GM23338 (cell line): ENCODE measurements at regions not wholly inside any gene's neighbourhood (a gene's known extent, or its start where the extent isn't known, plus 50 kb on each side); places are given as distances from the start of the nearest gene placed in this dataset.

ENCODE experiments used
- CTCF ChIP-seq, 2 experiments: fragments of 200-600 bp in 1 of 2; sonication (generic) in 1 of 2; conservative IDR thresholded peaks; 2 replicates each; pipeline versions ENCODE4 v1.5.1 to v1.6.1; 2016 to 2017; ENCODE audit warnings: antibody characterized with exemption in 2 of 2, low read depth in 2 of 2, mild to moderate bottlenecking in 2 of 2, moderate library complexity in 1 of 2
- ETS1 ChIP-seq: IDR thresholded peaks from 2 replicates; pipeline ENCODE4 v1.6.1; 2016; ENCODE audit warnings: antibody characterized with exemption
- EZH2phosphoT487 ChIP-seq: fragments of 200-600 bp; sonication (generic); IDR thresholded peaks from one replicate; pipeline ENCODE4 v1.8.1; 2018; ENCODE audit warnings: antibody characterized with exemption; ENCODE audit not compliant: unreplicated experiment
- NANOG ChIP-seq: IDR thresholded peaks from 2 replicates; pipeline ENCODE4 v1.6.1; 2016; ENCODE audit warnings: antibody characterized with exemption, borderline replicate concordance
- POLR2AphosphoS5 ChIP-seq: IDR thresholded peaks from 2 replicates; pipeline ENCODE4 v1.6.1; 2016; ENCODE audit warnings: antibody characterized with exemption, low read depth
- STAT1 ChIP-seq: IDR thresholded peaks from one replicate; pipeline ENCODE4 v1.6.1; 2016; ENCODE audit warnings: antibody characterized with exemption; ENCODE audit not compliant: unreplicated experiment
- ZNF114 ChIP-seq: fragments of 250-450 bp; sonication (Bioruptor Pico); IDR thresholded peaks from 2 replicates; pipeline ENCODE4 v1.5.0; 2020; ENCODE audit warnings: mild to moderate bottlenecking, moderate library complexity
- ZNF331 ChIP-seq: fragments of 250-450 bp; sonication (Bioruptor Pico); IDR thresholded peaks from 2 replicates; pipeline ENCODE4 v1.5.0; 2020; ENCODE audit warnings: low read depth, mild to moderate bottlenecking, moderate library complexity
- ZNF462 ChIP-seq: fragments of 250-450 bp; sonication (Bioruptor Pico); IDR thresholded peaks from 2 replicates; pipeline ENCODE4 v1.5.0; 2020; ENCODE audit warnings: mild to moderate bottlenecking, moderate library complexity

- TF ChIP-seq ZNF462, result no peak
- no peak for TF ChIP-seq CTCF (conservative IDR thresholded peaks at IDR 0.05; ENCODE audit: low read depth in 2 of 2)
- no peak for TF ChIP-seq ZNF331 (CRISPR knock-in tag)
- TF ChIP-seq ETS1, result no peak
- TF ChIP-seq EZH2phosphoT487, result no peak
- TF ChIP-seq STAT1, result no peak
- TF ChIP-seq NANOG, result no peak
- no peak for TF ChIP-seq POLR2AphosphoS5
- no peak for TF ChIP-seq ZNF114 (CRISPR knock-in tag)
Observed at GRCh38 chr13:28545583-28546333, 50.8 kb upstream of the FLT1 start (continued).
